CD1c-positive myeloid dendritic cell (primary cell): ENCODE measurements at regions not wholly inside any gene's neighbourhood (a gene's known extent, or its start where the extent isn't known, plus 50 kb on each side); places are given as distances from the start of the nearest gene placed in this dataset.

ENCODE experiments used
- DNase-seq: peaks from one replicate; pipeline ENCODE4 v3.0.0-alpha.2; 2016; ENCODE audit errors: extremely low spot score

- no peak for DNase-seq
Observed at GRCh38 chr3:177530908-177531307, 333.6 kb upstream of the TBL1XR1 start.

GRCh38 chr3:177536873-177537272 lies 339.6 kb upstream of the TBL1XR1 start:
- DNase-seq = no peak

GRCh38 chr3:177537612-177538011 lies 340.3 kb upstream of the TBL1XR1 start:
- no peak for DNase-seq

GRCh38 chr3:177538048-177538749 lies 340.9 kb upstream of the TBL1XR1 start:
- no peak for DNase-seq

- DNase-seq = peak; percentile 34
Observed at GRCh38 chr3:177538750-177539730, 341.8 kb upstream of the TBL1XR1 start.

GRCh38 chr3:177541541-177541940 lies 344.3 kb upstream of the TBL1XR1 start:
- DNase-seq = no peak

GRCh38 chr3:177545964-177546363 lies 348.7 kb upstream of the TBL1XR1 start:
- no peak for DNase-seq

GRCh38 chr3:177547711-177548350 lies 350.5 kb upstream of the TBL1XR1 start:
- DNase-seq = no peak

- no peak for DNase-seq
Observed at GRCh38 chr3:177550667-177551066, 353.4 kb upstream of the TBL1XR1 start.

GRCh38 chr3:177551431-177551836 lies 354.2 kb upstream of the TBL1XR1 start:
- DNase-seq = no peak

- DNase-seq = no peak
Observed at GRCh38 chr3:177552051-177552450, 354.8 kb upstream of the TBL1XR1 start.

- no peak for DNase-seq
Observed at GRCh38 chr3:177553012-177553411, 355.7 kb upstream of the TBL1XR1 start.

GRCh38 chr3:177553579-177553978 lies 356.3 kb upstream of the TBL1XR1 start:
- no peak for DNase-seq

- peak; percentile 78 for DNase-seq
Observed at GRCh38 chr3:177554895-177555759, 357.8 kb upstream of the TBL1XR1 start.

- DNase-seq = no peak
Observed at GRCh38 chr3:177557548-177557947, 360.3 kb upstream of the TBL1XR1 start.

GRCh38 chr3:177561365-177561764 lies 364.1 kb upstream of the TBL1XR1 start:
- no peak for DNase-seq

- no peak for DNase-seq
Observed at GRCh38 chr3:177561769-177562392, 364.6 kb upstream of the TBL1XR1 start.

GRCh38 chr3:177563243-177563780 lies 366.0 kb upstream of the TBL1XR1 start:
- no peak for DNase-seq

GRCh38 chr3:177563792-177564191 lies 366.5 kb upstream of the TBL1XR1 start:
- DNase-seq = no peak

- DNase-seq = no peak
Observed at GRCh38 chr3:177565981-177566380, 368.7 kb upstream of the TBL1XR1 start.

GRCh38 chr3:177567833-177568232 lies 370.6 kb upstream of the TBL1XR1 start:
- DNase-seq = no peak
